Breast epithelium (tissue), 4 donors: ENCODE measurements at regions not wholly inside any gene's neighbourhood (a gene's known extent, or its start where the extent isn't known, plus 50 kb on each side); places are given as distances from the start of the nearest gene placed in this dataset.

Source experiments
- DNase-seq, 2 donors: peaks; one replicate each; pipeline ENCODE4 v3.0.0-alpha.2; 2019; ENCODE audit warnings: low spot score in 2 of 2
- H3K27ac ChIP-seq, 2 donors: fragments of 200-600 bp; sonication (generic) in 1 of 2; one replicate each; pipeline ENCODE4 v1.5.1; 2016 to 2019; ENCODE audit warnings: mild to moderate bottlenecking in 1 of 2
- H3K27me3 ChIP-seq, 2 donors: fragments of 200-600 bp; sonication (generic) in 1 of 2; one replicate each; pipeline versions ENCODE4 v1.5.1 to v1.6.0; 2017 to 2019; ENCODE audit warnings: control low read depth in 1 of 2, mild to moderate bottlenecking in 1 of 2
- H3K36me3 ChIP-seq: fragments of 200-600 bp; one replicate; pipeline ENCODE4 v1.5.1; 2019
- H3K4me1 ChIP-seq, 2 donors: fragments of 200-600 bp; sonication (generic); one replicate each; pipeline ENCODE4 v1.5.1; 2016 to 2019; ENCODE audit warnings: control low read depth in 1 of 2
- H3K4me3 ChIP-seq, 3 donors: fragments of 200-600 bp; sonication (generic); 1 replicate in 2 of 3; 2 replicates in 1 of 3; pipeline ENCODE4 v1.5.1; 2016 to 2019; ENCODE audit warnings: mild to moderate bottlenecking in 3 of 3, moderate library complexity in 2 of 3
- H3K9me3 ChIP-seq, 2 donors: fragments of 200-600 bp; sonication (generic) in 1 of 2; one replicate each; pipeline ENCODE4 v1.5.1; 2016 to 2019; ENCODE audit warnings: control low read depth in 1 of 2
- CTCF ChIP-seq, 3 donors: fragments of 450-650 bp; IDR thresholded peaks; one replicate each; pipeline ENCODE4 v1.5.1; 2016 to 2017; ENCODE audit warnings: antibody characterized with exemption in 3 of 3, mild to moderate bottlenecking in 3 of 3, moderate library complexity in 3 of 3
- POLR2A ChIP-seq: fragments of 450-650 bp; IDR thresholded peaks from one replicate; pipeline ENCODE4 v1.6.1; 2016; ENCODE audit warnings: antibody characterized with exemption, mild to moderate bottlenecking, moderate library complexity
- POLR2AphosphoS5 ChIP-seq, 3 donors: sonication (generic); formaldehyde crosslinking; IDR thresholded peaks; one replicate each; pipeline ENCODE4 v1.6.1; 2017; ENCODE audit warnings: antibody characterized with exemption in 3 of 3
- intact Hi-C: fragments of 100-400 bp; cut with DNase I; formaldehyde crosslinking; loops from one replicate; pipeline ENCODE4 v1.15.1; 2023; ENCODE audit warnings: low total_unique reads

DNA sequence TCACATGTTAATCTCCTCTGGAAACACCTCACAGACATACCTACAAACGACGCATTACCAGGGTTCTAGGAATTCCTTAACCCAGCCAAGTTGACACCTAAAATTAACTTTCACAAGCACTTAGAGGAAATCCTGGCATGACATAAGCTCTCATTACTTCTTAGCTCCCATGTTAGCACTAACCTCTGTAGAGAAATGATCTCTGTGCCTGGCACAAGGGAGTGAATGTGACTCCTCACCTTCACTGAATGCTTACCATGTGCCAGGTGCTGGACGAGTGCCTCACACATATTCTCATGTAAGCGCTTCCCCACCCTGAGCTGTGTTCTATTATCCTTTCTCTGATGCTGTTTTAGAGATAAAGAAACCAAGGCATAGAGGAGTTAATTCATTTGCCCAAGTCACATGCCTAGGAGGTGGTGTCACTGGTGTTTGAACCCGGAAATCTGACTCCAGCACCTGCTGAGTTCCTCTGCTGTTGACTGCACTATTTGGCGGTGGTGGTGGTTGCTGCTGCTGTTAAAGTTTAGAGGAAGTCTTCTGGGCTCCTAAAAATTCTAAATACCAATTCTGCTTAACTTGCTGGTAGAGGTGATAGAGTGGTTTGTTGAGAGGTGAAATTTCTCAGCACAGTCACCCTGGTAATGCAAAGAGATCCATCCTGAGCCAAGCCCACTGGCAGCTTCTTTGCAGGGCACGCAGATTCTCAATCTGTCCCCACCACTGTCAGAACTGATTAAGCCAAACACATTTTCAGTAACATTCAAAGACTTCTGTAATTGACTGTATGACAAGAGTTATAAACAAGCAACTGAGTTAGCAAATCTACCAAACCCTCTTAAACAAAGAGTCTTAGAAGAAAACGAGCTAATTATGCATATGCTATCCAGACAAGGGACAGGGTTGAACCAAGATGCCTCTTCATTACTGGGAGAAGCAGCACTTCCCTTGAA, 200.3 kb downstream of the CMPK2 start:
- Histone ChIP-seq H3K9me3 (no peaks in the 10 kb centered on the region), H3K4me1 (no peaks in the 10 kb centered on the region), H3K27me3 (no peaks in the 10 kb centered on the region), H3K36me3 (no peaks in the 10 kb centered on the region), H3K27ac (no peak overlapping the region), H3K4me3 (no peak overlapping the region)
- no peak for TF ChIP-seq CTCF (IDR thresholded peaks at IDR 0.05)
- TF ChIP-seq POLR2A = no peak
- TF ChIP-seq POLR2AphosphoS5 (IDR thresholded peaks at IDR 0.05) = no peak
- intact Hi-C loops = no loop called here
- DNase-seq = no peak

GRCh38 chr2:6667326-6667725, 198.4 kb downstream of the CMPK2 start:
- intact Hi-C loops = no loop called here
- no peak for DNase-seq
- H3K27ac ChIP-seq = no peak overlapping the region
- TF ChIP-seq POLR2AphosphoS5 (IDR thresholded peaks at IDR 0.05) (no peak), POLR2A (no peak)
- H3K9me3 ChIP-seq = no peaks in the 10 kb centered on the region
- no peaks in the 10 kb centered on the region for H3K4me1 ChIP-seq
- no peaks in the 10 kb centered on the region for H3K36me3 ChIP-seq
- no peak overlapping the region for H3K4me3 ChIP-seq
- H3K27me3 ChIP-seq = no peaks in the 10 kb centered on the region

DNA sequence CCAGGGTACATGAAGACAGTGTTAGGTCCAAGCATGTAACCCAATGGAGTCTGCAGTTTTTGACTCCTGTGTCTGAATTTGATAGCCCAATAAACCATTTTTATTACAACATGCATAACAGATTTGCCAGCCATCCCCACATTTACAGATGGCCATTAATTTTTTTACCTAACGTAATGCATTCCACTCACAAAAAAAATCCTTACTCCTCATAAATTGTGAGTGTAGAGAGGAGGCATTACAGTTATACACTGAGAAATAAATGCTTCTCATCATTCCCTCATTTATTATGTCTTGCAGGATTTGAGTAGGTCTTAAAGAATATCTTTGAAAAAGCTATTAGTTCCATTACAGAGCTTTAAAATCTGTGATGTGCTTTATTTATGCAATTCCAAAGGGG, 193.8 kb downstream of the CMPK2 start:
- no peaks in the 10 kb centered on the region for H3K9me3 ChIP-seq
- no peaks in the 10 kb centered on the region for H3K27me3 ChIP-seq
- H3K4me3 ChIP-seq = no peak overlapping the region
- H3K4me1 ChIP-seq = no peaks in the 10 kb centered on the region
- no peak for DNase-seq
- no peaks in the 10 kb centered on the region for H3K36me3 ChIP-seq
- H3K27ac ChIP-seq = no peak overlapping the region
- intact Hi-C loops = loop anchor here (10.0 kb wide), 1 partner anchor 397 kb away; no protein-coding TSS in a partner anchor
- TF ChIP-seq POLR2AphosphoS5 (IDR thresholded peaks at IDR 0.05) (no peak), CTCF (IDR thresholded peaks at IDR 0.05) (no peak), POLR2A (no peak)

- Histone ChIP-seq H3K27me3 (no peaks in the 10 kb centered on the region), H3K27ac (no peak overlapping the region), H3K4me3 (no peak overlapping the region), H3K4me1 (no peaks in the 10 kb centered on the region), H3K36me3 (no peaks in the 10 kb centered on the region), H3K9me3 (no peaks in the 10 kb centered on the region)
- DNase-seq = no peak
- TF ChIP-seq POLR2A = no peak
- no peak for TF ChIP-seq POLR2AphosphoS5 (IDR thresholded peaks at IDR 0.05)
- no peak for TF ChIP-seq CTCF (IDR thresholded peaks at IDR 0.05)
- intact Hi-C loops = loop anchor here (10.0 kb wide), 1 partner anchor 400 kb away; no protein-coding TSS in a partner anchor
Measured at GRCh38 chr2:6674381-6674780, 191.3 kb downstream of the CMPK2 start.

DNA sequence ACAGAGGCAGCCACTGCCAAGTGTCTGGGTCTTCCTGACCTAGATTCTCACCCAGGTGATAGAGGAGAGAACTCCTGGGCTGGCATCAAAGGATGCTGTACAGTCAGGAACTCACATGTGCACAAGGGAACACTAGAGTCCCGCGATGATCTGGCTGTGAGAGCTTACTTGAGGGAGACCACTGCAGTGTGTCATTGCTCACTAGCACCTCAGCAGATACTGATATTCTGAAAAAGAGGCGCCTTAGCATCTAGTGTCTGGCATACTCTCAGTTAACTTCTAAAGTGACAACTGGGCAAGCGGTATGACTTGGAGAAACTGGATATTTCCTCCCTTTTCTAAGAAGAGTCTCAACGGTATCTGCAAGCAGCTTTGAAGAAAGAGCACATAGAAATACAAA, 189.9 kb downstream of the CMPK2 start:
- intact Hi-C loops = loop anchor here (10.0 kb wide), 1 partner anchor 401 kb away; no protein-coding TSS in a partner anchor
- Histone ChIP-seq H3K4me3 (no peak overlapping the region), H3K27me3 (no peaks in the 10 kb centered on the region), H3K9me3 (no peaks in the 10 kb centered on the region), H3K27ac (no peak overlapping the region), H3K4me1 (no peaks in the 10 kb centered on the region), H3K36me3 (no peaks in the 10 kb centered on the region)
- TF ChIP-seq POLR2AphosphoS5 (IDR thresholded peaks at IDR 0.05) = no peak
- TF ChIP-seq CTCF (IDR thresholded peaks at IDR 0.05) = no peak
- TF ChIP-seq POLR2A = no peak
- DNase-seq = no peak
